SK-N-MC (cell line): ENCODE measurements at regions not wholly inside any gene's neighbourhood (a gene's known extent, or its start where the extent isn't known, plus 50 kb on each side); places are given as distances from the start of the nearest gene placed in this dataset.

Experiments
- DNase-seq: peaks from one replicate; pipeline ENCODE4 v3.0.0-alpha.2; 2011; ENCODE audit warnings: low read depth, low spot score
- H3K27ac ChIP-seq: fragments of 200-600 bp; sonication (generic); 2 replicates; pipeline ENCODE4 v1.5.1; 2016; ENCODE audit warnings: mixed run types
- H3K36me3 ChIP-seq: fragments of 200-600 bp; sonication (generic); 2 replicates; pipeline ENCODE4 v1.6.1; 2017; ENCODE audit warnings: antibody characterized with exemption, low read length, mixed read lengths; ENCODE audit not compliant: insufficient read depth
- H3K4me3 ChIP-seq: fragments of 200-600 bp; sonication (generic); 2 replicates; pipeline ENCODE4 v1.5.1; 2016
- H3K9ac ChIP-seq: fragments of 200-600 bp; sonication (generic); 2 replicates; pipeline ENCODE4 v1.8.0; 2017; ENCODE audit warnings: mixed run types, mixed read lengths; ENCODE audit not compliant: insufficient read length
- H3K9me3 ChIP-seq: fragments of 200-600 bp; sonication (generic); 2 replicates; pipeline ENCODE4 v1.6.1; 2017; ENCODE audit warnings: low read depth, mild to moderate bottlenecking, antibody characterized with exemption, low read length, moderate library complexity, mixed read lengths
- EZH2 ChIP-seq: fragments of 200-600 bp; sonication (generic); IDR thresholded peaks from one replicate; pipeline ENCODE4 v1.6.1; 2017; ENCODE audit warnings: antibody characterized with exemption
- FOXP2 ChIP-seq: optimal IDR thresholded peaks from 2 replicates; pipeline ENCODE3; 2011; ENCODE audit warnings: mild to moderate bottlenecking, moderate library complexity; ENCODE audit not compliant: insufficient read depth; ENCODE audit errors: extremely low read length, control extremely low read depth
- POLR2AphosphoS5 ChIP-seq: IDR thresholded peaks from 2 replicates; pipeline ENCODE4 v1.6.1; 2012; ENCODE audit warnings: mild to moderate bottlenecking, low read depth, low read length, borderline replicate concordance

GRCh38 chr3:181066143-181067087 lies 76.9 kb upstream of the DNAJC19 start:
- no peak for TF ChIP-seq POLR2AphosphoS5
- no peak for TF ChIP-seq EZH2
- H3K27ac ChIP-seq, result no peak overlapping the region
- no peak overlapping the region for H3K4me3 ChIP-seq
- no peaks in the 10 kb centered on the region for H3K36me3 ChIP-seq
- no peak for DNase-seq
- H3K9me3 ChIP-seq, result no peaks in the 10 kb centered on the region
- H3K9ac ChIP-seq, result no peak overlapping the region

DNA sequence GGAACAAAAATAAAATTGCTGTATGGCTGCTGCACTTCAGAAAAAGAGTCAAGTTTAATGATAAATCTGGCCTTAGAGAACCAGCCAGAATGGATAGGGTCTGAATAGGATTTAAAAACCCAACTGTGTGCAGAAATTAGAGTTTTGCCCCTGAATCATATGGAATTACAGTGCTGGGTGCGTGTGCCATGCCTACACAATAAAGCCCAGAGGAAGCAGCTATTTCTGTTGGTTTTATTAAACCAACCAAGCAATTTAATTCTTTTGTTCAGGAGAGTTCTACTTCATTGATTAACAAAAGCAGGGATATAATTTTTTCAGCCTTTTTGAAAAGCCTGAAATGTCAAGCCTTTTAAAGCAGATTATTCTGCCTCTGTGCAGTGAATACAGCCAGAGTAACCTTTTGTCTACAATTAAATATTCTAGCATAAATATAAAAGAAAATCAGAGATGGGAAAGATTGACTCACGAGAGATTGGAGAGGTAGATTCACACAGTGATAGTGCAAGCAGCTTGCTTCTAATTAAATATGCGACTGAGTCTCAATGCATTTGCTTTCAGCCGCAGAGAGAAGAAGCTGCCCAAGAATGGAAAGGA lies 66.7 kb upstream of the DNAJC19 start:
- Histone ChIP-seq H3K9me3 (no peaks in the 10 kb centered on the region), H3K9ac (no peak overlapping the region), H3K36me3 (no peaks in the 10 kb centered on the region), H3K4me3 (no peak overlapping the region), H3K27ac (no peak overlapping the region)
- no peak for TF ChIP-seq FOXP2
- DNase-seq, result no peak

GRCh38 chr3:181054538-181054937 lies 65.0 kb upstream of the DNAJC19 start:
- no peak overlapping the region for H3K4me3 ChIP-seq
- H3K9me3 ChIP-seq, result no peaks in the 10 kb centered on the region
- H3K36me3 ChIP-seq, result no peaks in the 10 kb centered on the region
- no peak for DNase-seq
- H3K9ac ChIP-seq, result no peak overlapping the region
- H3K27ac ChIP-seq, result no peak overlapping the region
- no peak for TF ChIP-seq FOXP2
- no peak for TF ChIP-seq EZH2
- TF ChIP-seq POLR2AphosphoS5, result no peak

- H3K4me3 ChIP-seq, result no peak overlapping the region
- TF ChIP-seq POLR2AphosphoS5 (no peak), EZH2 (no peak), FOXP2 (no peak)
- no peak overlapping the region for H3K9ac ChIP-seq
- H3K36me3 ChIP-seq, result no peaks in the 10 kb centered on the region
- no peaks in the 10 kb centered on the region for H3K9me3 ChIP-seq
- H3K27ac ChIP-seq, result no peak overlapping the region
- no peak for DNase-seq
These were observed 62.7 kb upstream of the DNAJC19 start for GRCh38 chr3:181052256-181052655.

GRCh38 chr3:181050738-181051137 lies 61.2 kb upstream of the DNAJC19 start:
- Histone ChIP-seq H3K9me3 (no peaks in the 10 kb centered on the region), H3K36me3 (no peaks in the 10 kb centered on the region), H3K4me3 (no peak overlapping the region), H3K9ac (no peak overlapping the region), H3K27ac (no peak overlapping the region)
- no peak for TF ChIP-seq POLR2AphosphoS5
- no peak for TF ChIP-seq EZH2
- TF ChIP-seq FOXP2, result no peak
- no peak for DNase-seq

DNA sequence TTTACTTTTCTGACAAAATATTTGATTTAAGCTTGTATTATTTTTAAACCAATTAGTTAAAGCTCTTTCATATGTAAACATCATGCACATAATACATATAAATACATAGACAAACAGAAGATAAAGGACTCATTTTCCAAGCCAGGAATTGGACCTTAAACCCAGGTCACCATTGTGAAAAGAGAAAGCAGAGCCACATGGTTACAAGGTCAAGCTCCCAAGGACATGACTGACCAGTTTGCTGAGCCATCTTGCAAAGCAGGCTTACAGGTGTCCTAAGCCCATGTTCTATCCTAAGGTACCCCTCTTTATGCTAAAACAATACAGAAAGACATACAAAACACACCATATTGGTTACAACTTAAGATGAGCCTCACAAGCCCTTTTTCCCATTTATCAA lies 50.5 kb upstream of the DNAJC19 start:
- Histone ChIP-seq H3K36me3 (no peaks in the 10 kb centered on the region), H3K9me3 (no peaks in the 10 kb centered on the region), H3K9ac (no peak overlapping the region), H3K27ac (no peak overlapping the region), H3K4me3 (no peak overlapping the region)
- DNase-seq, result no peak
- TF ChIP-seq EZH2, result no peak
- no peak for TF ChIP-seq FOXP2
- no peak for TF ChIP-seq POLR2AphosphoS5
